ENCODE measurements at regions not wholly inside any gene's neighbourhood (a gene's known extent, or its start where the extent isn't known, plus 50 kb on each side); places are given as distances from the start of the nearest gene placed in this dataset.

DNA sequence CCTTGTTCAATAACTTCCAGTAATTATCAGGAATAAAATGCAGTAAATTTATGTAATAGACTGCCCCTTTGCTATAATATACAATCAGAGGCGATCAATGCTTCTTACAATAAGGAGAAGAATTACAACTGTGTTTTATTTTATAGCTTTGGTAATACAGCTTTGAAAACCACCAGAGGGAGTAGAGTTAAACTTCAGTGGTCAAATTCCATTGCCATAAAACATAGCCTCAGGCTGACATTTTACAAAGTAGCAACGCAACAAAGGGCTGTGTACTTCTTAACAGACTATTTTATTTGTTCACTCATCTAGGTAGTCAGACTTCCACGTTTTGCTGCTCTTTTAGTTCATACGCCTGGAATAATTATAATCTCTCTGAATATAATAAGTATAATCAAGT, 58.5 kb downstream of the TEX13C start:
- TF ChIP-seq, protein P1, sequence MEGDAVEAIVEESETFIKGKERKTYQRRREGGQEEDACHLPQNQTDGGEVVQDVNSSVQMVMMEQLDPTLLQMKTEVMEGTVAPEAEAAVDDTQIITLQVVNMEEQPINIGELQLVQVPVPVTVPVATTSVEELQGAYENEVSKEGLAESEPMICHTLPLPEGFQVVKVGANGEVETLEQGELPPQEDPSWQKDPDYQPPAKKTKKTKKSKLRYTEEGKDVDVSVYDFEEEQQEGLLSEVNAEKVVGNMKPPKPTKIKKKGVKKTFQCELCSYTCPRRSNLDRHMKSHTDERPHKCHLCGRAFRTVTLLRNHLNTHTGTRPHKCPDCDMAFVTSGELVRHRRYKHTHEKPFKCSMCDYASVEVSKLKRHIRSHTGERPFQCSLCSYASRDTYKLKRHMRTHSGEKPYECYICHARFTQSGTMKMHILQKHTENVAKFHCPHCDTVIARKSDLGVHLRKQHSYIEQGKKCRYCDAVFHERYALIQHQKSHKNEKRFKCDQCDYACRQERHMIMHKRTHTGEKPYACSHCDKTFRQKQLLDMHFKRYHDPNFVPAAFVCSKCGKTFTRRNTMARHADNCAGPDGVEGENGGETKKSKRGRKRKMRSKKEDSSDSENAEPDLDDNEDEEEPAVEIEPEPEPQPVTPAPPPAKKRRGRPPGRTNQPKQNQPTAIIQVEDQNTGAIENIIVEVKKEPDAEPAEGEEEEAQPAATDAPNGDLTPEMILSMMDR (IDR thresholded peaks at IDR 0.05) = no peak
- no peaks in the 10 kb centered on the region for H3K9me3 ChIP-seq
- H3K36me3 ChIP-seq = no peaks in the 10 kb centered on the region
- no peak for DNase-seq
- no peak overlapping the region for H3K4me3 ChIP-seq
- no peaks in the 10 kb centered on the region for H3K4me1 ChIP-seq
- no peaks in the 10 kb centered on the region for H3K27me3 ChIP-seq
- intact Hi-C loops (cut with DNase I; ENCODE audit: low total_unique reads) = no loop called here
- H3K27ac ChIP-seq = no peak overlapping the region

DNA sequence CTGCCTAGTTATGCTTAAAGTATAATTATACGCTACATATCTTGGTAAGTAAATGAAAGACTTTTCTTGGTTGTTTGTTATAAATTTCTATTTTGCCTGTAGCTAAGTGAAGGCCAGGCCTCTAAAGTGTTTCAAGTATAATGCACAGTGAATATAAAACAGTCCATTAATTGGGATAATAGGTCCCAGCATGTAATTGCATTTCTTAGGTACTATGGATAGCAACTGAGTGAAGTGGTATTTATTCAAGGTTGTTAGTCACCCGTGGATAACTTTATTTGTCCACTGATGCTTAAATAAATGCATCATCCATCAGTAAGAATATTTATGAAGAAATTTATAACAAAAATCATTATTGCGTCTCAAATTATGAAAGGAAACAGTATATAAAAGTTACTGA, 59.1 kb downstream of the TEX13C start:
- H3K4me3 ChIP-seq = no peak overlapping the region
- H3K9me3 ChIP-seq = no peaks in the 10 kb centered on the region
- TF ChIP-seq, protein P1 (IDR thresholded peaks at IDR 0.05) = no peak
- intact Hi-C loops (cut with DNase I; ENCODE audit: low total_unique reads) = no loop called here
- H3K27me3 ChIP-seq = no peaks in the 10 kb centered on the region
- no peaks in the 10 kb centered on the region for H3K36me3 ChIP-seq
- no peak for DNase-seq
- no peaks in the 10 kb centered on the region for H3K4me1 ChIP-seq
- no peak overlapping the region for H3K27ac ChIP-seq

DNA sequence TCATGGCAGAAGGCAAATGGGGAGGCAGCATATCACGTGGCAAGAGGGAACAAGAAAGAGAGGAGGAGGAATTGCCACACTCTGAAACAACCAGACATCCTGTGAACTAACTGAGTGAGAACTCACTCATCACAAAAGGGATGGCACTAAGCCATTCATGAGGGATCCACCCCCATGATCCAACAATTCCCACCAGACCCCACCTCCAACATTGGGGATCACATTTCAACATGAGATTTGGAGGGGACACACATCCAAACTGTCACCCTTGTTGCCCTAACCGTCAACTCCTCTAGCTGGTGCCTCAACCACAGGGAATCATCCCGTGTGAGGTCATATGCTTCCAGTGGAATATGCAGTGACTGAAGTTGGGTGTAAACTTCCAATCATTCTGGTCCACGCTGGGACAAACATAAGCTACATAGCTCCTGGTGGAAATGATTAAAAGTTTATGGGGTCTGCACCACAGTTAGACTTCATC, 62.5 kb downstream of the TEX13C start:
- H3K27me3 ChIP-seq = no peaks in the 10 kb centered on the region
- H3K4me3 ChIP-seq = no peak overlapping the region
- intact Hi-C loops (cut with DNase I; ENCODE audit: low total_unique reads) = no loop called here
- no peaks in the 10 kb centered on the region for H3K36me3 ChIP-seq
- H3K27ac ChIP-seq = no peak overlapping the region
- no peaks in the 10 kb centered on the region for H3K9me3 ChIP-seq
- no peak for DNase-seq
- TF ChIP-seq, protein P1 (IDR thresholded peaks at IDR 0.05) = no peak
- no peaks in the 10 kb centered on the region for H3K4me1 ChIP-seq

DNA sequence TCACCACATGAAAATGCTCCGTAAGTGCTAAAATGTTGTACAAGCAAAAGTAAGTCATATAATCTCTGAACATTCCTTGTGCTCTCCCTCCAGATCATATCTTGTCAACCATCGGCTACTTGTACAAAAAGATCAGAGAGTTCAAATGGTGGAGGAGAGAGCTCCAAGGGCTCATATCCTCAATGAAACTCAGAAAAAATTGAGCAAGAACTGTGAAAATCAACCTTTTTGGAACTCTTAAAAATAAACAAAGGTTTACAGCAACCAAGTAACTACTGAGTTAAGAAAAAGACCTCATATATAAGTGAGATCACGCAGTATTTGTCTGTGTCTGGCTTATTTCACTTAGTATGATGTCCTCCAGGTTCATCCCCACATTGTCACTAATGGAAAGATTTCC, 63.2 kb downstream of the TEX13C start:
- Histone ChIP-seq H3K4me1 (no peaks in the 10 kb centered on the region), H3K36me3 (no peaks in the 10 kb centered on the region), H3K4me3 (no peak overlapping the region), H3K27ac (no peak overlapping the region), H3K9me3 (no peaks in the 10 kb centered on the region), H3K27me3 (no peaks in the 10 kb centered on the region)
- no peak for DNase-seq
- intact Hi-C loops (cut with DNase I; ENCODE audit: low total_unique reads) = no loop called here
- TF ChIP-seq, protein P1 (IDR thresholded peaks at IDR 0.05) = no peak

DNA sequence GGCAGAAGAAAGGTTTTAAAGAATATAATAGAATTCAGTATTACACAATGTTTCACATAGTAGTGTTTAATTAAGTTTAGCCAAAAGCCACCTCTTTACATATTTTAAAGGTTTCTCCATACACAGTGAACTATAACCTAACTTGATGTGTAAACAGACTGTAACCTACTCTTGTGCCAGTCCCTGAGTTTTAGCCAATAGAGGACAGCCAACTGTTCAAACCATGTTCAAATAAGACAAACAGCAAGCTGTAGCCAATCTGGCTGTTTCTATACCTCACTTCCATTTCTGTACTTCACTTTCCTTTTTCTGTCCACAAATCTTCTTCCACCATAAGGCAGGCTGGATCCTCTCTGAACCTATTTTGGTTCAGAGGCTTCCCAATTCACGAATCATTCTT, 65.2 kb downstream of the TEX13C start:
- TF ChIP-seq, protein P1 (IDR thresholded peaks at IDR 0.05) = no peak

DNA sequence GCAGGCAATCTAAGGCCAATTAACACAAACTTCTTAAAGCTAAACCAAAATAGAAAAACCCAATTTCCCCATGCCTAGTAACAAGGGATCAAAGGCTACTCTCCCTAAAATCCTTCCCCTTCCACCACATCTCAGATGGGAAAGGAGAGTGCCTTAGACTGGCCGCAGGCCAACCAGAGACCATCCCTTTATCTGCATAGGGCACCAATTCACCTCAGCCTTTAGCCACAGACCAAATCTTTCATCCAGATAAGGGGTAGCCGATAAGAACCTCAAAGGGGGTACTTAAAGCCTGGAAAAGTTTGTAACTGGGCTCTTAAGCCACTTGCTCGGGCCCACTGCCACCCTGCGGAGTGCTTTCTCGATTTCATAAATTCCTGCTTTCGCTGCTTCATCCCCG, 68.3 kb downstream of the TEX13C start:
- no peaks in the 10 kb centered on the region for H3K36me3 ChIP-seq
- no peak for DNase-seq
- H3K4me3 ChIP-seq = no peak overlapping the region
- intact Hi-C loops (cut with DNase I; ENCODE audit: low total_unique reads) = no loop called here
- no peak overlapping the region for H3K27ac ChIP-seq
- H3K9me3 ChIP-seq = no peaks in the 10 kb centered on the region
- TF ChIP-seq, protein P1 (IDR thresholded peaks at IDR 0.05) = no peak
- H3K4me1 ChIP-seq = no peaks in the 10 kb centered on the region
- H3K27me3 ChIP-seq = no peaks in the 10 kb centered on the region

More for the DNA sequence above, 65.2 kb downstream of the TEX13C start:
- Histone ChIP-seq H3K4me3 (no peak overlapping the region), H3K27ac (no peak overlapping the region), H3K36me3 (no peaks in the 10 kb centered on the region), H3K9me3 (no peaks in the 10 kb centered on the region), H3K4me1 (no peaks in the 10 kb centered on the region), H3K27me3 (no peaks in the 10 kb centered on the region)
- intact Hi-C loops (cut with DNase I; ENCODE audit: low total_unique reads) = no loop called here
- no peak for DNase-seq

Data from tibial artery (tissue), 4 donors.